ENCODE measurements at regions not wholly inside any gene's neighbourhood (a gene's known extent, or its start where the extent isn't known, plus 50 kb on each side); places are given as distances from the start of the nearest gene placed in this dataset.
"Not testable (repeated sequence)": the region's sequence is repeated elsewhere in the genome, so short reads cannot be mapped to it uniquely, and the experiment has no call there.

DNA sequence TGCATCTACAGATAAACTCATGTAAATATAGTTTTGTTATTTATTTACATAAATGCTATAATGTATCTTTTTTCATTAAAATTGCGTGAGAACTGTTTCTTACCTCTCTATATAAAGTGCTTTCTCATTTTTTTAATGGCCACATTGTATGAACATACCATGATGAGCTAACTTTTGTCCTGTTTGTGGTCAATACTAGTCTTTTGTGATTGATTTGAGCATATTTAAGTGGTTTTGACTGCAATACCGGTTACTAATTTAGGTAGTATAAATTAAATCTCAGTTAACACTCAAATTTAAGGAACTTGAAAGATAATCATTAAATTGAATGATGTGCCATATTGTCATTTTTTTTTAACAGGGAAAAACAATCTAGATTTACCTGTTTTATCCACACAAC, 108.2 kb downstream of the HAUS1 start:
- Mint-ChIP-seq H3K9me3 (ENCODE audit: low read depth) (no peaks in the 10 kb centered on the region), H3K4me1 (peaks cover 62% of the 10 kb centered on the region), H3K36me3 (peaks cover 27% of the 10 kb centered on the region), H3K27ac (peak overlapping the region; percentile 67), H3K4me3 (no peak overlapping the region), H3K27me3 (no peaks in the 10 kb centered on the region)
- CTCF ChIA-PET = interaction anchor here (0.9 to 4.8 kb wide), 7 partner anchors 9 to 445 kb away, joined by 3 to 35 read pairs (median 4); partner anchors contain the start of gene LOXHD1
- DNase-seq (no peak), ATAC-seq (peak; percentile 18)

DNA sequence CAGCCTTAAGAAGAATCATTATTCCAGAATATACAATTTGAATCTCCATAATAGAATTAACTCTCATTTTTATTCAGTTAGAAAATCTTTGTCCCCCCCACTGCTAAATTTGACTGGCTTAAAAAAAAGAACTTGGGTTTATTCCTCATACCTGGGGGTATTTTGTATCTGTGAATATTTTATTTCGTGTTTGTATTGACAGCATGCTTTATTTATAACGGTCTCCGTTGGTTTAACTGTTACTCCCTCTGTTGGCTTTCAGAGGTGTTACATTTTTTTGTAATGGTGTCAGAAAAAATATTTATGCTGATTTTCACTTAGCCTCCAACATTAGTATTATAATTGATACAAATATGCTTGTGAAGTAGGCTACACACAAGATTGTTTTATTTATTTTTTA, 109.1 kb downstream of the HAUS1 start:
- ATAC-seq = no peak
- no peaks in the 10 kb centered on the region for H3K9me3 Mint-ChIP-seq (ENCODE audit: low read depth)
- no peaks in the 10 kb centered on the region for H3K27me3 Mint-ChIP-seq
- peaks cover 59% of the 10 kb centered on the region for H3K4me1 Mint-ChIP-seq
- H3K27ac Mint-ChIP-seq = no peak overlapping the region
- H3K4me3 Mint-ChIP-seq = no peak overlapping the region
- no peak for DNase-seq
- CTCF ChIA-PET = interaction anchor here (0.8 to 4.8 kb wide), 5 partner anchors 39 to 410 kb away, joined by 3 to 35 read pairs (median 4); a partner anchor contains a TSS
- H3K36me3 Mint-ChIP-seq = peaks cover 30% of the 10 kb centered on the region

DNA sequence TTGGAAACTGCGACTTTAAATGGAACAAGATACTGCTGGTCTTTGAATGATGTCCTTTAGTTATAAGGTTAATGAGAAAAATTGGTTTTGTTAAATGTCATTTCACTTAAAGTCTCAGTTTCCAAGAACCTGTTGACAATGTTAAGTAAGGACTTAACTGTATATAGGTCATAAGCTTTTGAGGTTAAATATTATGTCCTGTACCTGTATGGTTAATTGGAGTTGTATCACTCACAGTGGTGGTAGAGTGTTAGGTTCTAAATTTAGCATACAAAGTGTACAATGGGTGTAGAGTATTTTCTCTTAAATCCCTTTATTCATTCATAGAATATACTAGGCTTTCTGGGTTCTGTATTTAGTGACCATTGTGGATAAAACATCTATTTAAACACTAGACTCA, 110.2 kb downstream of the HAUS1 start:
- Mint-ChIP-seq H3K27ac (no peak overlapping the region), H3K4me3 (no peak overlapping the region), H3K36me3 (peaks cover 34% of the 10 kb centered on the region), H3K27me3 (no peaks in the 10 kb centered on the region), H3K4me1 (peaks cover 58% of the 10 kb centered on the region), H3K9me3 (ENCODE audit: low read depth) (no peaks in the 10 kb centered on the region)
- CTCF ChIA-PET = interaction anchor here (1.0 to 4.8 kb wide), 2 partner anchors 40 to 65 kb away, joined by 3 to 35 read pairs; a partner anchor contains a TSS
- no peak for DNase-seq
- no peak for ATAC-seq

DNA sequence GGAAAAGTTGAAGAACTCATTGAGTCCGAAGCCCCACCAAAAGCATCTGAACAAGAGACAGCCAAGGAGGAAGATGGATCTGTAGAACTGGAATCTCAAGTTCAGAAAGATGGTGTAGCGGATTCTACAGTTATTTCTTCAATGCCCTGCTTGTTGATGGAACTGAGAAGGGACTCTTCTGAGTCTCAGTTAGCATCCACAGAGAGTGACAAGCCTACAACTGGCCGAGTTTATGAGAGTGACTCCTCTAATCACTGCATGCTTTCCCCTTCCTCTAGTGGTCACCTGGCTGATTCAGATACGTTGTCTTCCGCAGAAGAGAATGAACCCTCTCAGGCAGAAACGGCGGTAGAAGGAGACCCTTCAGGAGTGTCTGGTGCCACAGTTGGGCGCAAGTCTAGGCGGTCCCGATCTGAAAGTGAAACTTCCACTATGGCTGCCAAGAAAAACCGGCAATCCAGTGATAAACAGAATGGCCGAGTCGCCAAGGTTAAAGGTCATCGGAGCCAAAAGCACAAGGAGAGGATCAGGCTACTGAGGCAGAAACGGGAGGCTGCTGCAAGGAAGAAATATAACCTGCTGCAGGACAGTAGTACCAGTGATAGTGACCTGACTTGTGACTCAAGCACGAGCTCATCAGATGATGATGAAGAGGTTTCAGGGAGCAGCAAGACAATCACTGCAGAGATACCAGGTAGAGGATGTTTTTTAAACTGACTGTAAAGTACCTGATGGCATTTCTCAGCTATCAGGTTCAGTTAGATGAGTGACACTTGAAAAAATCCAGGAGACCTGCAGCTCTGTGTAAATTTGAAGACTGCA, 111.9 kb downstream of the HAUS1 start:
- no peak for DNase-seq
- CTCF ChIA-PET = interaction anchor here (1.0 to 4.8 kb wide), 5 partner anchors 10 to 68 kb away, joined by 3 to 35 read pairs (median 3); a partner anchor contains a TSS
- no peak for ATAC-seq
- Mint-ChIP-seq H3K36me3 (peaks cover 36% of the 10 kb centered on the region), H3K4me1 (peaks cover 52% of the 10 kb centered on the region), H3K9me3 (ENCODE audit: low read depth) (no peaks in the 10 kb centered on the region), H3K27me3 (no peaks in the 10 kb centered on the region), H3K4me3 (no peak overlapping the region), H3K27ac (no peak overlapping the region)

DNA sequence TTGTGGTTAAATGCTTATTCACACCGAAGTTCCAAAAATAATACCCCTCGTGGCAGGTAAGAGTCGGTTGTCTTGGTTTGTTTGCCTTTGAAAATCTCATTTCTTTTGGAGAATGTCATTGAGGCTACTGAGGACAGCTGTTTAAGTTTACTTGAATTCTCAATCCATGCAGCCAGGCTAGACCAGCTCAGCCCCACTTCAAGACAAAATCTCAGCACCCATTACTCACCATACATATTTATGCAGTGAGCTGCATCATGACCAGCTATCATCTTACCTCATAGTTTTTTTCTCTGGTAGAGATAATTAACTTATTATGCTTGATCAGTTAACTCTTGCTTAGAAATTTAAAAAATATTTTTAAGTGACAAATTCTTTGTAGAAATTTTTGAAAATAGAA, 115.9 kb downstream of the HAUS1 start:
- H3K4me1 Mint-ChIP-seq = peaks cover 50% of the 10 kb centered on the region
- H3K9me3 Mint-ChIP-seq (ENCODE audit: low read depth) = no peaks in the 10 kb centered on the region
- DNase-seq = no peak
- no peaks in the 10 kb centered on the region for H3K27me3 Mint-ChIP-seq
- no peak overlapping the region for H3K4me3 Mint-ChIP-seq
- H3K27ac Mint-ChIP-seq = no peak overlapping the region
- H3K36me3 Mint-ChIP-seq = peaks cover 42% of the 10 kb centered on the region
- no peak for ATAC-seq
- CTCF ChIA-PET = interaction anchor here (1.2 to 3.6 kb wide), 3 partner anchors 8 to 53 kb away, joined by 3 to 17 read pairs (median 5); a partner anchor contains a TSS

DNA sequence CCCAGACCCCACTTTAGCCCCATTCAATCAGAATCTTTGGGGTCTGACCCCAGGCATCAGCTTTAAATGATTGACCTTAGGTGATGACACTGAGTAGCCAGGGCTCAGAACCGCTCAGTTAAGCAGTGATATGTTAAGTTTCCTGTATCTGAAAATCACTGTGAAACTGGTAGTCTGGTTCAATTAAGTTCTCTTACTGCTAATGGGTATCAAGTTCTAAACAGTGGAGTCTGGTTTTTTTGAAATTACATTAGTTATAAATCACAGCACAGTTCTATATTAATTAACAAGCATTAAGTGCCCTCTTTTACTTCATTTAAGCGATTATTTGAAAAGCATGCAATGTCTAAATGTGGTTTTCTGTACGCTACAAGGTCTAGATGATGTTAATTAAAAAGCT, 117.9 kb downstream of the HAUS1 start:
- CTCF ChIA-PET = interaction anchor here (1.2 to 2.2 kb wide), 2 partner anchors 8 to 10 kb away, joined by 3 to 5 read pairs; no protein-coding TSS in a partner anchor
- no peaks in the 10 kb centered on the region for H3K27me3 Mint-ChIP-seq
- H3K36me3 Mint-ChIP-seq = peaks cover 31% of the 10 kb centered on the region
- ATAC-seq (no peak), DNase-seq (no peak)
- no peaks in the 10 kb centered on the region for H3K9me3 Mint-ChIP-seq (ENCODE audit: low read depth)
- no peak overlapping the region for H3K27ac Mint-ChIP-seq
- no peak overlapping the region for H3K4me3 Mint-ChIP-seq
- peaks cover 43% of the 10 kb centered on the region for H3K4me1 Mint-ChIP-seq

DNA sequence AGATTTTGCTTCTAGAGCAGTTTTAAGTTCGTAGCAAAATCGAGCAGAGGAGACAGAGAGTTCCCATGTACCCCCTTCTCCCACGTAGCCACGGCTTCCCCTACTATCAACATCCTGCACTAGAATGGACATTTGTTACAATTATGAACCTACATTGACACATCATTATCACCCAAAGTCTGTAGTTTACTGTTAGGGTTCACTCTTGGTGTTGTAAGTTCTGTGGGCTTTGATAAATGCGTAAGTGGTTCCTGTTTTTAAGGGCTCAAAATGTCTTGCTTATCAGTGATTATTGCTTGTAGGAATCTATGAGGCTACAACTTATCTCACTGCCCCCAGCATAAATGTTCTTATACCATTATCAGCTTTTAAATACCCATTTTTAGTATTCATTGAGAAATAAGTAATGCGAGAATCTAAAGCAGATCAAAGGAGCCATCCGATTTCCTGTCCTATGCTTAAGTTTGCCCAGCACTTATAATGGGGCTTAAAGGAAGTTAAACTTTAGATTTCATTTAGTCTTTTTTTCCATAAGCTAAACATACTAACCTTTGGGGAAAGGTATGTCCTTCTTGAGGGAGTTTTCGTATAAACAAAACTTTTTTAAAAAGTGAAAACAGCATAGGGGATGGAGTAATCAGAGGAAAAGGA, 118.7 kb downstream of the HAUS1 start:
- CTCF ChIA-PET = interaction anchor here (1.2 kb wide), 1 partner anchor 50 kb away, joined by 4 read pairs; a partner anchor contains a TSS
- no peaks in the 10 kb centered on the region for H3K27me3 Mint-ChIP-seq
- no peak overlapping the region for H3K4me3 Mint-ChIP-seq
- H3K4me1 Mint-ChIP-seq = peaks cover 45% of the 10 kb centered on the region
- DNase-seq (no peak), ATAC-seq (no peak)
- peaks cover 30% of the 10 kb centered on the region for H3K36me3 Mint-ChIP-seq
- no peak overlapping the region for H3K27ac Mint-ChIP-seq
- H3K9me3 Mint-ChIP-seq (ENCODE audit: low read depth) = no peaks in the 10 kb centered on the region

DNA sequence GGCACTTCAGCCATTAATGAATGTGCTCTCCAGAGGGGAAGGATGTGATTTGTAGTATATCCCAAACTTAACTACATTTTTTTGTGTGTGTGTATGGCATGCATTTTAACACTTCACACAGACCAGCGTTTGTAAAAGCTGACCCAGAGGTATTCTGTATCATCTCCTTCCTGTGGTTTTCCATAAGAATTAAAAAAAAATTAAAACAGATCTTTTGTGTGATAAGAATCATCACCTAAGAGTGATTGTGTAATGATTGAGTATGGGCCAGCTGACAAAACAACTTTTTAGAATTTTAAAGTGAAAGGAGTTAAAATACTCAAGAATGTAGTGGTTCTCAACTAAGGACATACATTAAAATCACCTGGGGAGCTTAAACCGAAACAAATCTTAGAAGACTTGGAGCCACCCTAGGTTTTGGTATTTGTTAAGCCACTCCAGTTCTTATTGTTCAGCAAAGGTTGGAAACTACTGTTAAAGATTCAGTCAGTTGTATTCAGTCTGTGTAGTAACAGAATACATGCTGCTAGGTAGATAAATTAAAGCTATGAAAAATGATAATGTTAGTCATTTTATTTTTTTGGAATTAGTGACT, 120.1 kb downstream of the HAUS1 start:
- ATAC-seq = peak; percentile 47
- Mint-ChIP-seq H3K36me3 (peaks cover 18% of the 10 kb centered on the region), H3K27me3 (no peaks in the 10 kb centered on the region), H3K4me1 (peaks cover 38% of the 10 kb centered on the region), H3K4me3 (no peak overlapping the region), H3K27ac (no peak overlapping the region), H3K9me3 (ENCODE audit: low read depth) (no peaks in the 10 kb centered on the region)
- DNase-seq = no peak
- CTCF ChIA-PET = interaction anchor here (2.5 kb wide), 1 partner anchor 51 kb away, joined by 8 read pairs; a partner anchor contains a TSS

DNA sequence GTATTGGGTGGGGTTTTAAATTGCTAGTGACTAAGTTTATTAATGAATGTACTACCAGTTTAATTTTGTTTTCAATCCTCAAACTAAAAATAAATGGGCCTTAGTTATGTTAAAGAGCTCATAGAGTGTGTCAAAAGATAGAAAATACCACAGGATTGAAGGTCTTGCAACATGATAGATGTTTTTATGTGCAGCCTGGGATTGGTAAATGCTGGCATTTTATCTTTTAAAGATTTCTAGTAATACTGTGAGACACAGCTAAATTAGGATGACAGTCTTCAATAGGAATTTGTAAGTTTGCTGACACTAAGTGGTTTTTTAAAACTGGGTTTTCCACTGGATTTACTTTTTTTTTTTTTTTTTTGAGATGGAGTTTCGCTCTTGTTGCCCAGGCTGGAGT, 122.3 kb downstream of the HAUS1 start:
- CTCF ChIA-PET = interaction anchor here (0.6 to 0.9 kb wide), 3 partner anchors 10 to 29 kb away, joined by 3 to 4 read pairs (median 4); no protein-coding TSS in a partner anchor
- H3K4me1 Mint-ChIP-seq = peaks cover 36% of the 10 kb centered on the region
- peaks cover 11% of the 10 kb centered on the region for H3K36me3 Mint-ChIP-seq
- no peaks in the 10 kb centered on the region for H3K9me3 Mint-ChIP-seq (ENCODE audit: low read depth)
- H3K4me3 Mint-ChIP-seq = no peak overlapping the region
- no peaks in the 10 kb centered on the region for H3K27me3 Mint-ChIP-seq
- DNase-seq = no peak
- no peak for ATAC-seq
- H3K27ac Mint-ChIP-seq = no peak overlapping the region

DNA sequence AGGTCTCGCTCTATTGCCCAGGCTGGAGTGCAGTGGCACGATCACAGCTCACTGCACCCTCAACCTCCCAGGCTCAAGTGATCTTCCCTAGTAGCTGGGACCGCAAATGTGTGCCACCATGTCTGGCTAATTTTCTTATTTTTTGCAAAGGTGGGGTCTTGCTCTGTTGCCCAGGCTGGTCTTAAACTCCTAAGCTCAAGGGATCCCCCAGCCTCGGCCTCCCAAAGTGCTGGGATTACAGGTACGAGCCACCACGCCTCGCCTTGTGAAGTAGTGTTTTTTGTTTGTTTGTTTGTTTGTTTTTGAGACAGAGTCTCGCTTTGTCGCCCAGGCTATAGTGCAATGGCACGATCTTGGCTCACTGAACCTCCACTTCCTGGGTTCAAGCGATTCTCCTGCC, 125.5 kb downstream of the HAUS1 start:
- not testable (repeated sequence) for H3K27ac Mint-ChIP-seq

DNA sequence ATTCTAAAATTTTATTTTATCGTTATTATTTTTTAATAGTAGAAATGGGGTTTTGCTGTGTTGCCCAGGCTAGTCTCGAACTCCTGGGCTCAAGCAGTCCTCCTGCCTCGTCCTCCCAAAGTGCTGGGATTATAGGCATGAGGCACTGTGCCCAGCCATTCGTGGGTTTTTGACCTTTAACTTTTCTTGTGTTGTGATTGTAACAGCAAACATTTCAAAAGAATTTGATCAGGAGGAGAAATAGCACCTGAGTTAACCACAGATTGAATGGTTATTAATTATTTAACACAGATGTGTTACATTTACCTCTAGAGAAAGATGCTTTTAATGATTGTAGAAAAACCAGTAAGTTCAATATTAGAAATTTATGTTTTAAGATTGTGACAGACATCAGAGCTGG, 132.0 kb downstream of the HAUS1 start:
- DNase-seq = no peak
- Mint-ChIP-seq H3K27ac (no peak overlapping the region), H3K27me3 (no peaks in the 10 kb centered on the region), H3K36me3 (peaks cover 23% of the 10 kb centered on the region), H3K4me3 (no peak overlapping the region), H3K4me1 (peaks cover 9% of the 10 kb centered on the region), H3K9me3 (ENCODE audit: low read depth) (no peaks in the 10 kb centered on the region)
- CTCF ChIA-PET = interaction anchor here (1.3 to 2.7 kb wide), 4 partner anchors 10 to 15 kb away, joined by 3 to 7 read pairs (median 4); no protein-coding TSS in a partner anchor
- no peak for ATAC-seq

More for the DNA sequence above, 125.5 kb downstream of the HAUS1 start:
- ATAC-seq; H3K27me3 Mint-ChIP-seq; DNase-seq; H3K4me3 Mint-ChIP-seq; H3K9me3 Mint-ChIP-seq (ENCODE audit: low read depth): not testable (repeated sequence)
- CTCF ChIA-PET = interaction anchor here (1.1 to 1.9 kb wide), 2 partner anchors 8 to 56 kb away, joined by 3 to 6 read pairs; a partner anchor contains a TSS
- peaks cover 13% of the 10 kb centered on the region for H3K4me1 Mint-ChIP-seq
- peaks cover 11% of the 10 kb centered on the region for H3K36me3 Mint-ChIP-seq

DNA sequence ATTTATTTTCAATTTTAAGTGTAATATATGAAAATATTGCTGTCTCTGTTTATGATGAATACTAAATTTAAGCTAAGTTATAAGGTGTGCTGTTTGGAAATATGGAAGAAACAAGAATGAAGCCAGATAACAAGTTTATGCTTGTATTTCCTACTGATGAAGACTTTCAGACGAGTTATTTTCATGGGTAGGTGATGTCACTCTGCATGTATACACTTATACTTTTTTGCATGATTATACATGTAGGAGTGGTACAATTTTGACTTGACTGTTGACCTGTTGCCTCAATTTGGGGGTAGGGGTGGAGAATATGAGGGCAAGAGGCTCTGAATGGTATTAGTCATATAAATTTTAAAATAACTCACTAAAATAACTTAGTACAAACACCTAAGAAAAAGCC, 133.7 kb downstream of the HAUS1 start:
- H3K27ac Mint-ChIP-seq = no peak overlapping the region
- ATAC-seq = no peak
- H3K9me3 Mint-ChIP-seq (ENCODE audit: low read depth) = no peaks in the 10 kb centered on the region
- CTCF ChIA-PET = interaction anchor here (2.7 kb wide), 1 partner anchor 8 kb away, joined by 7 read pairs; no protein-coding TSS in a partner anchor
- H3K36me3 Mint-ChIP-seq = peaks cover 26% of the 10 kb centered on the region
- no peak for DNase-seq
- no peaks in the 10 kb centered on the region for H3K27me3 Mint-ChIP-seq
- peaks cover 6% of the 10 kb centered on the region for H3K4me1 Mint-ChIP-seq
- H3K4me3 Mint-ChIP-seq = no peak overlapping the region

DNA sequence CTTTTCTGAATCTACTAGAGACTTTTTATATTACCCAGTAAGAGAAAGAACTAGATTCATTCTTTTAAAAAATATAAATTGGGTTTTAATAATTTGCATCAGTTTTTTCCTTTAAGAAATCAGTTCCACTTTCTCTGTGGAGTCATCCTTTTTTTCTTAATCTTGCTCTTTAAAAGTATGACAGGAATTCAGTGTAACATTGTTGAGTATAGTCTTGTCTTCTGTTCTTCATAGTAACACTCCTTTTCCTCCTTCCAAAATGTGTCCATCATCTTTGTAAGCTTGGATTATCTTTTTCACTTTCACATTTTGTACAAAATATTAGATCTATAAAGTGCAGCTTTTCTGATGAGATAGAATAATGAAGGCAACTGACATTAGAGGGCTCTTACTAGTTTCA, 135.4 kb downstream of the HAUS1 start:
- CTCF ChIA-PET = interaction anchor here (0.9 to 2.4 kb wide), 5 partner anchors 11 to 90 kb away, joined by 3 to 11 read pairs (median 3); a partner anchor contains a TSS
- DNase-seq (no peak), ATAC-seq (no peak)
- Mint-ChIP-seq H3K9me3 (ENCODE audit: low read depth) (no peaks in the 10 kb centered on the region), H3K4me1 (peaks cover 9% of the 10 kb centered on the region), H3K36me3 (peaks cover 25% of the 10 kb centered on the region), H3K27me3 (no peaks in the 10 kb centered on the region), H3K27ac (no peak overlapping the region), H3K4me3 (no peak overlapping the region)
